ENCODE measurements at regions not wholly inside any gene's neighbourhood (a gene's known extent, or its start where the extent isn't known, plus 50 kb on each side); places are given as distances from the start of the nearest gene placed in this dataset.

GRCh38 chr5:91534332-91534731 is 151.2 kb upstream of the ARRDC3 start:
- no peak overlapping the region for H3K4me3 Mint-ChIP-seq
- Histone ChIP-seq H3K4me1 (ENCODE audit: control insufficient read depth, insufficient read depth, low read length, poor library complexity, severe bottlenecking) (no peaks in the 10 kb centered on the region), H3K36me3 (ENCODE audit: control insufficient read depth, insufficient read depth, low read length) (no peaks in the 10 kb centered on the region), H3K27me3 (ENCODE audit: control insufficient read depth, insufficient read depth, low read length) (no peaks in the 10 kb centered on the region), H3K9me3 (ENCODE audit: control insufficient read depth in 2 of 2, low read length in 2 of 2) (no peaks in the 10 kb centered on the region), H3K27ac (ENCODE audit: insufficient read depth, low read length, poor library complexity, severe bottlenecking) (no peak overlapping the region), H3K4me3 (ENCODE audit: low read depth, low read length) (no peak overlapping the region)
- peaks cover 0 to 2% (median 0%) of the 10 kb centered on the region in 7 donors for H3K9me3 Mint-ChIP-seq
- ATAC-seq (ENCODE audit: low read depth in 2 of 2), result no peak
- H3K36me3 Mint-ChIP-seq, result no peaks in the 10 kb centered on the region
- no peak overlapping the region for H3K27ac Mint-ChIP-seq
- DNase-seq, result no peak
- H3K27me3 Mint-ChIP-seq, result no peaks in the 10 kb centered on the region
- peaks cover 0 to 4% (median 1%) of the 10 kb centered on the region in 4 donors for H3K4me1 Mint-ChIP-seq

- H3K4me1 Mint-ChIP-seq, result peaks cover 0 to 4% (median 0%) of the 10 kb centered on the region in 4 donors
- no peak overlapping the region for H3K27ac ChIP-seq (ENCODE audit: insufficient read depth, low read length, poor library complexity, severe bottlenecking)
- no peaks in the 10 kb centered on the region for H3K36me3 ChIP-seq (ENCODE audit: control insufficient read depth, insufficient read depth, low read length)
- no peaks in the 10 kb centered on the region for H3K4me1 ChIP-seq (ENCODE audit: control insufficient read depth, insufficient read depth, low read length, poor library complexity, severe bottlenecking)
- no peak overlapping the region for H3K4me3 ChIP-seq (ENCODE audit: low read depth, low read length)
- no peaks in the 10 kb centered on the region for H3K9me3 ChIP-seq (ENCODE audit: control insufficient read depth in 2 of 2, low read length in 2 of 2)
- no peaks in the 10 kb centered on the region for H3K36me3 Mint-ChIP-seq
- H3K4me3 Mint-ChIP-seq, result no peak overlapping the region
- no peaks in the 10 kb centered on the region for H3K27me3 ChIP-seq (ENCODE audit: control insufficient read depth, insufficient read depth, low read length)
- ATAC-seq (ENCODE audit: low read depth in 2 of 2) (no peak), DNase-seq (no peak)
- H3K9me3 Mint-ChIP-seq, result peaks cover 0 to 5% (median 0%) of the 10 kb centered on the region in 7 donors
- no peaks in the 10 kb centered on the region for H3K27me3 Mint-ChIP-seq
- H3K27ac Mint-ChIP-seq, result no peak overlapping the region
Measured at GRCh38 chr5:91532779-91533178, 149.7 kb upstream of the ARRDC3 start.

GRCh38 chr5:91532281-91532680 is 149.2 kb upstream of the ARRDC3 start:
- no peaks in the 10 kb centered on the region for H3K36me3 Mint-ChIP-seq
- Histone ChIP-seq H3K4me3 (ENCODE audit: low read depth, low read length) (no peak overlapping the region), H3K4me1 (ENCODE audit: control insufficient read depth, insufficient read depth, low read length, poor library complexity, severe bottlenecking) (no peaks in the 10 kb centered on the region), H3K9me3 (ENCODE audit: control insufficient read depth in 2 of 2, low read length in 2 of 2) (no peaks in the 10 kb centered on the region), H3K27ac (ENCODE audit: insufficient read depth, low read length, poor library complexity, severe bottlenecking) (no peak overlapping the region), H3K27me3 (ENCODE audit: control insufficient read depth, insufficient read depth, low read length) (no peaks in the 10 kb centered on the region), H3K36me3 (ENCODE audit: control insufficient read depth, insufficient read depth, low read length) (no peaks in the 10 kb centered on the region)
- no peak overlapping the region for H3K4me3 Mint-ChIP-seq
- ATAC-seq (ENCODE audit: low read depth in 2 of 2) (no peak), DNase-seq (no peak)
- peaks cover 0 to 5% (median 0%) of the 10 kb centered on the region in 7 donors for H3K9me3 Mint-ChIP-seq
- no peaks in the 10 kb centered on the region for H3K27me3 Mint-ChIP-seq
- peaks cover 0 to 4% (median 0%) of the 10 kb centered on the region in 4 donors for H3K4me1 Mint-ChIP-seq
- H3K27ac Mint-ChIP-seq, result no peak overlapping the region

GRCh38 chr5:91528831-91529230 is 145.7 kb upstream of the ARRDC3 start:
- Mint-ChIP-seq H3K9me3 (peaks cover 0 to 5% (median 0%) of the 10 kb centered on the region in 7 donors), H3K36me3 (no peaks in the 10 kb centered on the region), H3K4me3 (no peak overlapping the region), H3K27me3 (no peaks in the 10 kb centered on the region), H3K4me1 (no peaks in the 10 kb centered on the region), H3K27ac (no peak overlapping the region)
- no peak overlapping the region for H3K4me3 ChIP-seq (ENCODE audit: low read depth, low read length)
- H3K27me3 ChIP-seq (ENCODE audit: control insufficient read depth, insufficient read depth, low read length), result no peaks in the 10 kb centered on the region
- DNase-seq (no peak), ATAC-seq (ENCODE audit: low read depth in 2 of 2) (no peak)
- H3K9me3 ChIP-seq (ENCODE audit: control insufficient read depth in 2 of 2, low read length in 2 of 2), result no peaks in the 10 kb centered on the region
- no peaks in the 10 kb centered on the region for H3K4me1 ChIP-seq (ENCODE audit: control insufficient read depth, insufficient read depth, low read length, poor library complexity, severe bottlenecking)
- no peaks in the 10 kb centered on the region for H3K36me3 ChIP-seq (ENCODE audit: control insufficient read depth, insufficient read depth, low read length)
- H3K27ac ChIP-seq (ENCODE audit: insufficient read depth, low read length, poor library complexity, severe bottlenecking), result no peak overlapping the region

- H3K36me3 Mint-ChIP-seq, result no peaks in the 10 kb centered on the region
- no peak for DNase-seq
- no peaks in the 10 kb centered on the region for H3K9me3 ChIP-seq (ENCODE audit: control insufficient read depth in 2 of 2, low read length in 2 of 2)
- no peak for ATAC-seq (ENCODE audit: low read depth in 2 of 2)
- no peak overlapping the region for H3K4me3 Mint-ChIP-seq
- no peak overlapping the region for H3K27ac Mint-ChIP-seq
- H3K4me1 Mint-ChIP-seq, result no peaks in the 10 kb centered on the region
- no peak overlapping the region for H3K4me3 ChIP-seq (ENCODE audit: low read depth, low read length)
- no peak overlapping the region for H3K27ac ChIP-seq (ENCODE audit: insufficient read depth, low read length, poor library complexity, severe bottlenecking)
- peaks cover 0 to 2% (median 0%) of the 10 kb centered on the region in 7 donors for H3K9me3 Mint-ChIP-seq
- H3K27me3 ChIP-seq (ENCODE audit: control insufficient read depth, insufficient read depth, low read length), result peaks cover 2% of the 10 kb centered on the region
- peaks cover 5% of the 10 kb centered on the region for H3K27me3 Mint-ChIP-seq
- H3K4me1 ChIP-seq (ENCODE audit: control insufficient read depth, insufficient read depth, low read length, poor library complexity, severe bottlenecking), result no peaks in the 10 kb centered on the region
- H3K36me3 ChIP-seq (ENCODE audit: control insufficient read depth, insufficient read depth, low read length), result no peaks in the 10 kb centered on the region
Measured at GRCh38 chr5:91521785-91522184, 138.7 kb upstream of the ARRDC3 start.

- Histone ChIP-seq H3K27ac (ENCODE audit: insufficient read depth, low read length, poor library complexity, severe bottlenecking) (no peak overlapping the region), H3K36me3 (ENCODE audit: control insufficient read depth, insufficient read depth, low read length) (no peaks in the 10 kb centered on the region), H3K9me3 (ENCODE audit: control insufficient read depth in 2 of 2, low read length in 2 of 2) (no peaks in the 10 kb centered on the region), H3K4me3 (ENCODE audit: low read depth, low read length) (no peak overlapping the region), H3K27me3 (ENCODE audit: control insufficient read depth, insufficient read depth, low read length) (peaks cover 2% of the 10 kb centered on the region), H3K4me1 (ENCODE audit: control insufficient read depth, insufficient read depth, low read length, poor library complexity, severe bottlenecking) (no peaks in the 10 kb centered on the region)
- no peak overlapping the region for H3K4me3 Mint-ChIP-seq
- DNase-seq, result no peak
- H3K4me1 Mint-ChIP-seq, result no peaks in the 10 kb centered on the region
- peaks cover 0 to 2% (median 0%) of the 10 kb centered on the region in 7 donors for H3K9me3 Mint-ChIP-seq
- H3K27me3 Mint-ChIP-seq, result peaks cover 5% of the 10 kb centered on the region
- H3K27ac Mint-ChIP-seq, result no peak overlapping the region
- H3K36me3 Mint-ChIP-seq, result no peaks in the 10 kb centered on the region
- ATAC-seq (ENCODE audit: low read depth in 2 of 2), result no peak
Measured at GRCh38 chr5:91521334-91521733, 138.2 kb upstream of the ARRDC3 start.

GRCh38 chr5:91514400-91514799 is 131.3 kb upstream of the ARRDC3 start:
- Histone ChIP-seq H3K27ac (ENCODE audit: insufficient read depth, low read length, poor library complexity, severe bottlenecking) (no peak overlapping the region), H3K4me1 (ENCODE audit: control insufficient read depth, insufficient read depth, low read length, poor library complexity, severe bottlenecking) (no peaks in the 10 kb centered on the region), H3K9me3 (ENCODE audit: control insufficient read depth in 2 of 2, low read length in 2 of 2) (no peaks in the 10 kb centered on the region), H3K4me3 (ENCODE audit: low read depth, low read length) (no peak overlapping the region), H3K27me3 (ENCODE audit: control insufficient read depth, insufficient read depth, low read length) (peaks cover 2% of the 10 kb centered on the region), H3K36me3 (ENCODE audit: control insufficient read depth, insufficient read depth, low read length) (no peaks in the 10 kb centered on the region)
- Mint-ChIP-seq H3K36me3 (no peaks in the 10 kb centered on the region), H3K27ac (no peak overlapping the region), H3K4me3 (no peak overlapping the region), H3K9me3 (peaks cover 0 to 3% (median 0%) of the 10 kb centered on the region in 7 donors), H3K27me3 (no peaks in the 10 kb centered on the region), H3K4me1 (peaks cover 0 to 4% (median 1%) of the 10 kb centered on the region in 4 donors)
- ATAC-seq (ENCODE audit: low read depth in 2 of 2), result no peak
- DNase-seq, result no peak

- no peak overlapping the region for H3K4me3 Mint-ChIP-seq
- H3K27ac Mint-ChIP-seq, result no peak overlapping the region
- H3K9me3 ChIP-seq (ENCODE audit: control insufficient read depth in 2 of 2, low read length in 2 of 2), result no peaks in the 10 kb centered on the region
- ATAC-seq (ENCODE audit: low read depth in 2 of 2), result no peak
- peaks cover 5% of the 10 kb centered on the region for H3K27me3 Mint-ChIP-seq
- H3K4me1 Mint-ChIP-seq, result peaks cover 0 to 4% (median 0%) of the 10 kb centered on the region in 4 donors
- H3K27me3 ChIP-seq (ENCODE audit: control insufficient read depth, insufficient read depth, low read length), result no peaks in the 10 kb centered on the region
- H3K27ac ChIP-seq (ENCODE audit: insufficient read depth, low read length, poor library complexity, severe bottlenecking), result no peak overlapping the region
- no peaks in the 10 kb centered on the region for H3K9me3 Mint-ChIP-seq
- no peaks in the 10 kb centered on the region for H3K4me1 ChIP-seq (ENCODE audit: control insufficient read depth, insufficient read depth, low read length, poor library complexity, severe bottlenecking)
- no peak overlapping the region for H3K4me3 ChIP-seq (ENCODE audit: low read depth, low read length)
- no peaks in the 10 kb centered on the region for H3K36me3 Mint-ChIP-seq
- H3K36me3 ChIP-seq (ENCODE audit: control insufficient read depth, insufficient read depth, low read length), result no peaks in the 10 kb centered on the region
- DNase-seq, result no peak
Measured at GRCh38 chr5:91503321-91503720, 120.2 kb upstream of the ARRDC3 start.

Data from CD4-positive, CD25-positive, alpha-beta regulatory T cell (primary cell).